K562 (cell line): ENCODE measurements at regions not wholly inside any gene's neighbourhood (a gene's known extent, or its start where the extent isn't known, plus 50 kb on each side); places are given as distances from the start of the nearest gene placed in this dataset.

Experiments
- ATAC-seq: fragments of 200-7000 bp; cut with Tn5 transposase; 3 replicates; pipeline ENCODE4 v1.9.1; 2020; ENCODE audit warnings: moderate library complexity
- BruUV-seq: library from RNA; stranded (reverse); fragments of 400-500 nt; replicated peaks from 2 replicates; lab custom pipeline; 2021; lab: Mats Ljungman, UMichigan
- CTCF ChIA-PET: fragments of 300-600 bp; formaldehyde crosslinking; extraction: SDS; loops from one replicate; lab custom pipeline; 2021; ENCODE audit warnings: low intra/inter-chr PET ratio; lab: Yijun Ruan, JAX
- POLR2A ChIA-PET: fragments of 300-600, 350-650 bp; sonication (Branson Sonifier 250); formaldehyde crosslinking; extraction: SDS; loops from one replicate; lab custom pipeline; 2021; ENCODE audit warnings: antibody characterized with exemption, inconsistent platforms; lab: Yijun Ruan, JAX
- DNase-seq, 4 experiments: peaks; one replicate each; pipeline versions ENCODE4 v3.0.0 to v3.0.0-alpha.2; 2011 to 2018; ENCODE audit warnings: low spot score in 3 of 4, mixed read lengths in 3 of 4; ENCODE audit errors: extremely low read depth in 1 of 4
- FAIRE-seq: peaks from 2 replicates; lab custom pipeline; 2011; peaks lifted over from hg19 to GRCh38; lab: Jason Lieb, UNC
- H2AFZ ChIP-seq: 2 replicates; pipeline ENCODE4 v1.6.0; 2011; ENCODE audit warnings: low read depth, low read length, control low read depth, inconsistent platforms
- H3K27ac ChIP-seq: fragments of 200-600 bp; 3 replicates; pipeline ENCODE4 v1.8.0; 2011; ENCODE audit warnings: low read depth, mild to moderate bottlenecking, control low read depth, inconsistent platforms, low read length, moderate library complexity, mixed read lengths; ENCODE audit errors: extremely low read depth
- H3K27me3 ChIP-seq, 2 experiments: fragments of 300-600 bp in 1 of 2; 2 replicates in 1 of 2; 3 replicates in 1 of 2; pipeline versions ENCODE4 v1.6.0 to v1.8.0; 2011; ENCODE audit warnings: inconsistent platforms in 2 of 2, low read length in 2 of 2, mild to moderate bottlenecking in 1 of 2, mixed read lengths in 1 of 2, moderate library complexity in 1 of 2; ENCODE audit not compliant: control insufficient read depth in 2 of 2, insufficient read depth in 2 of 2
- H3K36me3 ChIP-seq: fragments of 300-600 bp; 3 replicates; pipeline ENCODE4 v1.8.0; 2011; ENCODE audit warnings: mild to moderate bottlenecking, low read length, inconsistent platforms; ENCODE audit not compliant: control insufficient read depth, insufficient read depth
- H3K4me1 ChIP-seq, 2 experiments: fragments of 200-600 bp in 1 of 2; replicated peaks in 1 of 2; 2 replicates in 1 of 2; 3 replicates in 1 of 2; pipeline versions ENCODE4 v1.5.1 to v1.8.0; 2011; ENCODE audit warnings: inconsistent platforms in 2 of 2, low read length in 2 of 2, mild to moderate bottlenecking in 1 of 2, mixed read lengths in 1 of 2, moderate library complexity in 1 of 2; ENCODE audit not compliant: control insufficient read depth in 2 of 2, insufficient read depth in 2 of 2
- H3K4me2 ChIP-seq: 2 replicates; pipeline ENCODE4 v1.6.1; 2011; ENCODE audit warnings: low read length, control low read depth, inconsistent platforms, mixed read lengths; ENCODE audit not compliant: insufficient read depth
- H3K4me3 ChIP-seq: fragments of 200-600 bp; sonication (generic), shearing (Covaris generic); 2 replicates; pipeline ENCODE4 v1.5.1; 2016; ENCODE audit warnings: control low read depth, inconsistent platforms
- H3K79me2 ChIP-seq: fragments of 200-600 bp; 3 replicates; pipeline ENCODE4 v1.8.0; 2011; ENCODE audit warnings: low read length, inconsistent platforms; ENCODE audit not compliant: control insufficient read depth, insufficient read depth
- H3K9ac ChIP-seq, 2 experiments: 2 replicates each; pipeline versions ENCODE4 v1.6.0 to v1.6.1; 2011; ENCODE audit warnings: low read depth in 2 of 2, low read length in 2 of 2, control low read depth in 1 of 2, inconsistent platforms in 1 of 2, mild to moderate bottlenecking in 1 of 2, mixed read lengths in 1 of 2; ENCODE audit not compliant: insufficient read depth in 1 of 2
- H3K9me1 ChIP-seq: one replicate; pipeline ENCODE4 v1.6.0; 2011; ENCODE audit warnings: inconsistent platforms, mild to moderate bottlenecking, low read length, moderate library complexity; ENCODE audit not compliant: control insufficient read depth, insufficient read depth
- H3K9me3 ChIP-seq: replicated peaks from 2 replicates; pipeline ENCODE4 v1.5.1; 2011; ENCODE audit warnings: low read depth, low read length, inconsistent platforms; ENCODE audit not compliant: control insufficient read depth, insufficient read depth
- H4K20me1 ChIP-seq: replicated peaks from 2 replicates; pipeline ENCODE4 v1.6.1; 2011; ENCODE audit warnings: low read length, inconsistent platforms, mixed read lengths; ENCODE audit not compliant: control insufficient read depth, insufficient read depth
- CHD4 ChIP-seq: fragments of 200-600 bp; sonication (generic); IDR thresholded peaks from 3 replicates; pipeline ENCODE4 v1.6.1; 2012; ENCODE audit warnings: low read depth, mild to moderate bottlenecking, mixed read lengths, low read length, inconsistent platforms; ENCODE audit not compliant: insufficient read depth, insufficient replicate concordance, poor library complexity, severe bottlenecking
- FOXM1 ChIP-seq, 2 experiments: fragments of 450-650 bp in 1 of 2; sonication (generic) in 1 of 2; formaldehyde crosslinking in 1 of 2; IDR thresholded peaks; 2 replicates each; pipeline versions ENCODE4 v1.6.1 to v1.9.0; 2017 to 2022; ENCODE audit warnings: low read depth in 2 of 2, mild to moderate bottlenecking in 2 of 2, missing genetic modification reagents in 1 of 2, moderate library complexity in 1 of 2
- ILF3 ChIP-seq: fragments of 450-650 bp; IDR thresholded peaks from 2 replicates; pipeline ENCODE4 v1.6.1; 2018; ENCODE audit warnings: antibody characterized with exemption, mild to moderate bottlenecking, moderate library complexity, borderline replicate concordance
- KAT2B ChIP-seq: IDR thresholded peaks from one replicate; pipeline ENCODE4 v1.6.1; 2012; ENCODE audit warnings: low read depth, mild to moderate bottlenecking, control low read depth, inconsistent platforms, low read length, moderate library complexity
- KDM2B ChIP-seq: fragments of 250-450 bp; sonication (Bioruptor Pico); IDR thresholded peaks from 2 replicates; pipeline ENCODE4 v1.8.0; 2021; ENCODE audit warnings: mild to moderate bottlenecking, moderate library complexity
- NFRKB ChIP-seq: fragments of 450-650 bp; IDR thresholded peaks from 2 replicates; pipeline ENCODE4 v1.6.1; 2016; ENCODE audit warnings: low read depth
- STAG1 ChIP-seq: sonication (generic); formaldehyde crosslinking; IDR thresholded peaks from 2 replicates; pipeline ENCODE4 v1.5.0; 2020; ENCODE audit warnings: missing genetic modification reagents, borderline replicate concordance
- WHSC1 ChIP-seq: IDR thresholded peaks from one replicate; pipeline ENCODE4 v1.6.1; 2012; ENCODE audit warnings: low read length, control low read depth, inconsistent platforms
- ZBTB17 ChIP-seq: fragments of 450-650 bp; formaldehyde crosslinking; IDR thresholded peaks from 2 replicates; pipeline ENCODE4 v1.4.0; 2020; ENCODE audit warnings: mild to moderate bottlenecking
- ZNF431 ChIP-seq: sonication (generic); formaldehyde crosslinking; IDR thresholded peaks from 2 replicates; pipeline ENCODE4 v1.8.0; 2022; ENCODE audit warnings: mild to moderate bottlenecking, missing genetic modification reagents
- WGBS: fragments of 100-300 bp; shearing (Covaris generic); methylation state at CpG from one replicate; pipeline ENCODE4 v1.1.6; 2016; ENCODE audit warnings: low coverage, mixed read lengths; ENCODE audit not compliant: insufficient coverage; ENCODE audit errors: missing lambda C conversion rate; 5-methylcytosine and 5-hydroxymethylcytosine counted together
- in situ Hi-C: fragments of 300-500 bp; cut with MboI; formaldehyde crosslinking; loops from 4 replicates; pipeline ENCODE4 v1.15.0; 2018; ENCODE audit warnings: inconsistent platforms, mixed read lengths
- intact Hi-C: fragments of 100-400 bp; cut with micrococcal nuclease; formaldehyde crosslinking; loops from 2 replicates; pipeline ENCODE4 v1.14.2; 2022
- TF ChIP-seq, protein P1 (sequence below): sonication (generic); formaldehyde crosslinking; IDR thresholded peaks from 2 replicates; pipeline ENCODE4 v1.5.0; 2020; ENCODE audit warnings: missing genetic modification reagents

DNA sequence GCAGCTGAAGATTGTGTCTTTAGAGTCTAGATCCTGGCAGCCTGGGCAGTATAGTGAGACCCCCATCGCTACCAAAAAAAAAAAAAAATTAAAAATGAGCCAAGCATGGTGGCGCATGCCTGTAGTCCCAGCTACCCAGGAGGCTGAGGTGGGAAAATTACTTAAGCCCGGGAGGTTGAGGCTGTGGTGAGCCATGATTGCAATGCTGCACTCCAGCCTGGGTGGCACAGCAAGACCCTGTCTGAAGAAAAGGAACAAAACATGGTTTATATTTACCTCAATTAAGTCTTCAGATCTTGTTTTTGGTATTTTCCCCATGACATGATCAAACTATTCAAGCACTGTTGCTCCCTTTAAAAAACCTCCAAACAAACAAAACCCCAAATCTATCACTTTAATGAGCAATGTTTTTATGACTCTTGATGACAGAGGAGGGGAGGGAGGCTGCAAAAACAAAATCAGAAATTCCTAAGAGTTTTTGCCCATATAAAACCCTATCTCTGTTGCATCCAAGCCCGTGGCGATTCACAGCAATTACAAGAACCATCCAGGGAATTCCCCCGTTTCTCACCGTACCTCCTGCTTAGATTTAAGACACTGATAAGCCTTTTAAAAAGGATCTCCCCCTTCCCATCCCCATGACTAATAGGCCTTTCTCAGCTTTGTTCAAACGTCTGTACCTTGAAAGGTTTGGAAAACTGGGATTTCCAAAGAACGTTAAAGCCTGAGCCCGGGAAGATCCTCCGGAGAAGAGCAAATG lies 259.9 kb downstream of the BMP7 start:
- Histone ChIP-seq H2AFZ (no peak overlapping the region), H3K36me3 (no peaks in the 10 kb centered on the region), H3K4me2 (no peak overlapping the region), H3K4me3 (no peak overlapping the region), H3K9me3 (no peaks in the 10 kb centered on the region), H3K9me1 (no peaks in the 10 kb centered on the region), H3K79me2 (no peaks in the 10 kb centered on the region), H3K4me1 (no peaks in the 10 kb centered on the region), H3K27ac (no peak overlapping the region), H4K20me1 (no peaks in the 10 kb centered on the region), H3K27me3 (peaks cover 4 to 34% of the 10 kb centered on the region in 2 experiments; a peak in 4 of 5 replicates), H3K9ac (no peak overlapping the region)
- in situ Hi-C loops, result no loop called here
- ATAC-seq, result no peak
- intact Hi-C loops, result no loop called here
- TF ChIP-seq NFRKB (no peak), WHSC1 (no peak), STAG1 (CRISPR knock-in tag) (no peak), CHD4 (no peak), ZNF431 (CRISPR knock-in tag) (no peak), FOXM1 (IDR thresholded peaks at IDR 0.05; ENCODE audit: low read depth) (no peak), FOXM1 (CRISPR knock-in tag; IDR thresholded peaks at IDR 0.05; ENCODE audit: low read depth) (no peak), ZBTB17 (CRISPR knock-in tag) (no peak), KAT2B (no peak), KDM2B (CRISPR knock-in tag) (no peak), ILF3 (no peak)
- TF ChIP-seq, protein P1, sequence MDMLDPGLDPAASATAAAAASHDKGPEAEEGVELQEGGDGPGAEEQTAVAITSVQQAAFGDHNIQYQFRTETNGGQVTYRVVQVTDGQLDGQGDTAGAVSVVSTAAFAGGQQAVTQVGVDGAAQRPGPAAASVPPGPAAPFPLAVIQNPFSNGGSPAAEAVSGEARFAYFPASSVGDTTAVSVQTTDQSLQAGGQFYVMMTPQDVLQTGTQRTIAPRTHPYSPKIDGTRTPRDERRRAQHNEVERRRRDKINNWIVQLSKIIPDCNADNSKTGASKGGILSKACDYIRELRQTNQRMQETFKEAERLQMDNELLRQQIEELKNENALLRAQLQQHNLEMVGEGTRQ (CRISPR knock-in tag), result no peak
- BruUV-seq, result no TSS peak
- FAIRE-seq, result no peak
- ChIA-PET CTCF (no interaction called here), POLR2A (interaction anchor here (0.6 to 1.1 kb wide), 2 partner anchors 14 to 179 kb away, joined by 3 to 5 read pairs; no protein-coding TSS in a partner anchor)
- 1% methylated on average over 10 of the region's 11 CpGs for WGBS
- DNase-seq, result no peak
